ENCODE measurements at regions not wholly inside any gene's neighbourhood (a gene's known extent, or its start where the extent isn't known, plus 50 kb on each side); places are given as distances from the start of the nearest gene placed in this dataset.

DNA sequence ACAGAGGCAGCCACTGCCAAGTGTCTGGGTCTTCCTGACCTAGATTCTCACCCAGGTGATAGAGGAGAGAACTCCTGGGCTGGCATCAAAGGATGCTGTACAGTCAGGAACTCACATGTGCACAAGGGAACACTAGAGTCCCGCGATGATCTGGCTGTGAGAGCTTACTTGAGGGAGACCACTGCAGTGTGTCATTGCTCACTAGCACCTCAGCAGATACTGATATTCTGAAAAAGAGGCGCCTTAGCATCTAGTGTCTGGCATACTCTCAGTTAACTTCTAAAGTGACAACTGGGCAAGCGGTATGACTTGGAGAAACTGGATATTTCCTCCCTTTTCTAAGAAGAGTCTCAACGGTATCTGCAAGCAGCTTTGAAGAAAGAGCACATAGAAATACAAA lies 189.9 kb downstream of the CMPK2 start:
- TF ChIP-seq EZH2 (IDR thresholded peaks at IDR 0.05; ENCODE audit: borderline replicate concordance, insufficient read depth, low read length, poor library complexity, severe bottlenecking): no peak
- TF ChIP-seq, protein P1, sequence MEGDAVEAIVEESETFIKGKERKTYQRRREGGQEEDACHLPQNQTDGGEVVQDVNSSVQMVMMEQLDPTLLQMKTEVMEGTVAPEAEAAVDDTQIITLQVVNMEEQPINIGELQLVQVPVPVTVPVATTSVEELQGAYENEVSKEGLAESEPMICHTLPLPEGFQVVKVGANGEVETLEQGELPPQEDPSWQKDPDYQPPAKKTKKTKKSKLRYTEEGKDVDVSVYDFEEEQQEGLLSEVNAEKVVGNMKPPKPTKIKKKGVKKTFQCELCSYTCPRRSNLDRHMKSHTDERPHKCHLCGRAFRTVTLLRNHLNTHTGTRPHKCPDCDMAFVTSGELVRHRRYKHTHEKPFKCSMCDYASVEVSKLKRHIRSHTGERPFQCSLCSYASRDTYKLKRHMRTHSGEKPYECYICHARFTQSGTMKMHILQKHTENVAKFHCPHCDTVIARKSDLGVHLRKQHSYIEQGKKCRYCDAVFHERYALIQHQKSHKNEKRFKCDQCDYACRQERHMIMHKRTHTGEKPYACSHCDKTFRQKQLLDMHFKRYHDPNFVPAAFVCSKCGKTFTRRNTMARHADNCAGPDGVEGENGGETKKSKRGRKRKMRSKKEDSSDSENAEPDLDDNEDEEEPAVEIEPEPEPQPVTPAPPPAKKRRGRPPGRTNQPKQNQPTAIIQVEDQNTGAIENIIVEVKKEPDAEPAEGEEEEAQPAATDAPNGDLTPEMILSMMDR (IDR thresholded peaks at IDR 0.05; ENCODE audit: poor library complexity, severe bottlenecking): no peak
- TF ChIP-seq POLR2AphosphoS5 (IDR thresholded peaks at IDR 0.05): no peak

Data from neural cell (in vitro differentiated cells).